Fibroblast of skin of scalp (primary cell): ENCODE measurements at regions not wholly inside any gene's neighbourhood (a gene's known extent, or its start where the extent isn't known, plus 50 kb on each side); places are given as distances from the start of the nearest gene placed in this dataset.
"Not testable (repeated sequence)": the region's sequence is repeated elsewhere in the genome, so short reads cannot be mapped to it uniquely, and the experiment has no call there.

Source experiments
- DNase-seq: peaks from one replicate; pipeline ENCODE4 v3.0.0-alpha.2; 2013

- no peak for DNase-seq
Observed at GRCh38 chr9:7340451-7340850, 459.1 kb downstream of the DMAC1 start.

GRCh38 chr9:7338586-7339281 lies 460.8 kb downstream of the DMAC1 start:
- DNase-seq: no peak

- no peak for DNase-seq
Observed at GRCh38 chr9:7336356-7337065, 463.1 kb downstream of the DMAC1 start.

- peak; percentile 16 for DNase-seq
Observed at GRCh38 chr9:7333719-7334118, 465.9 kb downstream of the DMAC1 start.

GRCh38 chr9:7332780-7333179 lies 466.8 kb downstream of the DMAC1 start:
- no peak for DNase-seq

GRCh38 chr9:7328453-7328852 lies 471.1 kb downstream of the DMAC1 start:
- no peak for DNase-seq

GRCh38 chr9:7325995-7326394 lies 473.6 kb downstream of the DMAC1 start:
- no peak for DNase-seq

GRCh38 chr9:7324152-7324598 lies 475.4 kb downstream of the DMAC1 start:
- peak; percentile 12 for DNase-seq

- DNase-seq: no peak
Observed at GRCh38 chr9:7320841-7321240, 478.7 kb downstream of the DMAC1 start.

GRCh38 chr9:7320139-7320538 lies 479.4 kb downstream of the DMAC1 start:
- DNase-seq: peak; percentile 79

- no peak for DNase-seq
Observed at GRCh38 chr9:7318920-7319319, 480.7 kb downstream of the DMAC1 start.

- DNase-seq: no peak
Observed at GRCh38 chr9:7316967-7317366, 482.6 kb downstream of the DMAC1 start.

- DNase-seq: peak; percentile 39
Observed at GRCh38 chr9:7316166-7316795, 483.3 kb downstream of the DMAC1 start.

GRCh38 chr9:7315746-7316145 lies 483.8 kb downstream of the DMAC1 start:
- peak; percentile 11 for DNase-seq

GRCh38 chr9:7315116-7315515 lies 484.5 kb downstream of the DMAC1 start:
- DNase-seq: no peak

- no peak for DNase-seq
Observed at GRCh38 chr9:7313389-7313788, 486.2 kb downstream of the DMAC1 start.

- DNase-seq: not testable (repeated sequence)
Observed at GRCh38 chr9:7309051-7309450, 490.5 kb downstream of the DMAC1 start.

- no peak for DNase-seq
Observed at GRCh38 chr9:7305677-7306076, 493.9 kb downstream of the DMAC1 start.

- DNase-seq: no peak
Observed at GRCh38 chr9:7304627-7304995, 495.0 kb downstream of the DMAC1 start.

GRCh38 chr9:7303907-7304626 lies 495.5 kb downstream of the DMAC1 start:
- no peak for DNase-seq

- DNase-seq: no peak
Observed at GRCh38 chr9:7300484-7300883, 499.1 kb downstream of the DMAC1 start.

GRCh38 chr9:7298123-7298522 lies 501.5 kb downstream of the DMAC1 start:
- DNase-seq: no peak

- DNase-seq: no peak
Observed at GRCh38 chr9:7297521-7297920, 502.1 kb downstream of the DMAC1 start.
